ENCODE measurements at regions not wholly inside any gene's neighbourhood (a gene's known extent, or its start where the extent isn't known, plus 50 kb on each side); places are given as distances from the start of the nearest gene placed in this dataset.

DNA sequence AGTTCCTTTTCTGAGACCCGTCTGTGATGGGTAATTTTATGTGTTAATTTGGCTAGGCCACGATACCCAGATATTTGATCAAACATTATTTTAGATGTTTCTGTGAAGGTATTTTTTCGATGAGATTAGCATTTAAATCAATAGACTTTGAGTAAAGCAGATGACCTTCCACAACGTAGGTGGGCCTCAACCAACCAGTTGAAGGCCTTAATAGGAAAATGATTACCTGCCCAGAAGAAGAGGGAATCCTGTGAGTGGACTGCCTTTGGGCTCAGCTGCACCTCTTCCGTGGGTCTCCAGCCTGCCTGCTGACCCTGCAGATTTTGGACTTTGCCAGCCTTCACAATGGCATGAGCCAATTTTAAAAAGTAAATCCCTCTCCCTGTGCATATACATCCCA is 61.6 kb upstream of the WSB1 start:
- Histone ChIP-seq H3K27ac (no peak overlapping the region), H3K4me3 (no peak overlapping the region)
- TF ChIP-seq, protein P1, sequence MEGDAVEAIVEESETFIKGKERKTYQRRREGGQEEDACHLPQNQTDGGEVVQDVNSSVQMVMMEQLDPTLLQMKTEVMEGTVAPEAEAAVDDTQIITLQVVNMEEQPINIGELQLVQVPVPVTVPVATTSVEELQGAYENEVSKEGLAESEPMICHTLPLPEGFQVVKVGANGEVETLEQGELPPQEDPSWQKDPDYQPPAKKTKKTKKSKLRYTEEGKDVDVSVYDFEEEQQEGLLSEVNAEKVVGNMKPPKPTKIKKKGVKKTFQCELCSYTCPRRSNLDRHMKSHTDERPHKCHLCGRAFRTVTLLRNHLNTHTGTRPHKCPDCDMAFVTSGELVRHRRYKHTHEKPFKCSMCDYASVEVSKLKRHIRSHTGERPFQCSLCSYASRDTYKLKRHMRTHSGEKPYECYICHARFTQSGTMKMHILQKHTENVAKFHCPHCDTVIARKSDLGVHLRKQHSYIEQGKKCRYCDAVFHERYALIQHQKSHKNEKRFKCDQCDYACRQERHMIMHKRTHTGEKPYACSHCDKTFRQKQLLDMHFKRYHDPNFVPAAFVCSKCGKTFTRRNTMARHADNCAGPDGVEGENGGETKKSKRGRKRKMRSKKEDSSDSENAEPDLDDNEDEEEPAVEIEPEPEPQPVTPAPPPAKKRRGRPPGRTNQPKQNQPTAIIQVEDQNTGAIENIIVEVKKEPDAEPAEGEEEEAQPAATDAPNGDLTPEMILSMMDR (IDR thresholded peaks at IDR 0.05) = no peak
- DNase-seq (ENCODE audit: low spot score) = no peak

DNA sequence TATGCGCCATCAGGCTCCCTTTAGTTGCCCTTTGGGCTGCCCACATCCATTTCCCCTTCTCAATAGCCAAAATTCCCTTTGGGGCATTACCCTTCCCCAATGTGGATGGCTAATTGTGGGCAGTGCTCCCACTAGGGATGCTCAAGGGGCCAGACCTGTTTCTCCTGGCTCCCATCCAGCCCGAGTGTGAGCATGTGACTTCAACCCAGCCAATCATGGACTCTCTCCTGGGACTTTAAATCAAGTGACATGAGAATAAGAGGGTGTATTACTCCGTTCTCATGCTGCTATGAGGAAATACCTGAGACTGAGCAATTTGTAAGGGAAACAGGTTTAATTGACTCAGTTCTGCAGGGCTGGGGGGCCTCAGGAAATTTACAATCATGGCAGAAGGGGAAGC is 60.9 kb upstream of the WSB1 start:
- Histone ChIP-seq H3K27ac (no peak overlapping the region), H3K4me3 (no peak overlapping the region)
- TF ChIP-seq, protein P1 (IDR thresholded peaks at IDR 0.05) = no peak
- no peak for DNase-seq (ENCODE audit: low spot score)

DNA sequence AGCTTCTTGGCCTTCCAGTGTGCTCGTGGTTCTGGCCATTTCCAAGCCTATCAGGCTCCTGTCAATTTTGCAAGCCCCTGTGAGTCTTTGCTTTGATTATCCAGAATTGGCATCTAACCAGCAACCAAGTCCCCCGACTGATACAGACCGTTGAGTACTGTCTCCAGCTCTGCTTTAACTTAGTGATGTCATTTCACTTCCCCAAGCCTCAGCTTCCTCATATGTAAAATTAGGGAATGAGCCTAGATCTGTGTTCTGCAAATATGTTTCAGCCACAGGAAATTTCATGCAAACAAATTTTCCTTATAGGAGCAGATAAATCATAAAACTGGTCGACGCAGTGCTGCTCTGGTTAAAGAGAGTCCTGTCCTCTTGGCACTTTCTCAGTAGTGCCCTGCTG is 60.1 kb upstream of the WSB1 start:
- Histone ChIP-seq H3K4me3 (no peak overlapping the region), H3K27ac (no peak overlapping the region)
- TF ChIP-seq, protein P1 (IDR thresholded peaks at IDR 0.05) = no peak
- no peak for DNase-seq (ENCODE audit: low spot score)

DNA sequence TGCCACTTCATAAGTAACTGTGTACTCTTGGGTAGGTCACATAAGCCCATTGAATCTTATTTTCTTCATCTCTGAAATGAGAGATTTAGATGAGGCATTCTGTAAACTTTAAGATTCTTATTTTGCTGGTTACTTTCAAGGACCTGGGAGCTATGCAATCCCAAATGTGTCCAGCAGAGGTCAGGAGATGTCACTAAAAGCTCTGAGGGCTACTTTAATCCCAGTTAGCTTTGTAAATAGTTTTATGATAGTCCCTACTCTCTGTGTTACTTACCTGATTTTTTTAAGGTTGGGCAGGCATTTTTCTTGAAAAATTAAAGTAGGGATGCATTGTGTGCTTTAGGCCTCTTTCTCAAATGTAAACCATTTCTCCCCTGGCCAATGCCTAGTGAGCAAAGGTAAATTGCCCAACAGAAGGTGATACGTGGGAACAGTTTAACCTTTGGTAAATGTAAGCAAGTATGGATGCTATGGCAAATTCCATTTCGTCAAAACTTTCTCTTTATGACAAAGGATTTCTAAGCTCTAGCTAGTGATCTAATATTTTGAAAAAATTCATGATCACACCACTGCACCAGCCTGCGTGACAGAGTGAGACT is 57.1 kb upstream of the WSB1 start:
- DNase-seq (ENCODE audit: low spot score) = no peak
- TF ChIP-seq, protein P1 (IDR thresholded peaks at IDR 0.05) = peak; percentile 80
- no peak overlapping the region for H3K4me3 ChIP-seq
- H3K27ac ChIP-seq = no peak overlapping the region

DNA sequence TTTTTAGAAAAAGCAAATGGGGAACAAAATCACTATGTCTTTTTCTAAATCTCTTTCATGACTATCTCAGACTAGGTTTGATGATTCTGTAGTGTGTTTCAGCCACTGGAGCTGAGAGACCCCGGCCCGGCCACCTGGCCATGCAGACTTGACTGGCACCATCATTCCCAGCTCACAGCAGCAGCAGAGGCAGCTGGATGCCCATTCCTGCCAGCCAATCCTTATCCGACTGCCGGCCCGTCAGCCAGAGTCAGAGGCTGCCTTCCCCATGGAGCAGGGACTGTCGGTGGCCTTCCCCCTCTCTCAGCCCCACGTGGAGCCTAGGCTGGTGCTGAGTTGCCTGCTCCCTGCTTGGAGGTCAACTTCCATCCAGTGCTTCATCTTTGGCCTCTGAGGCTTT is 56.0 kb upstream of the WSB1 start:
- DNase-seq (ENCODE audit: low spot score) = no peak
- no peak overlapping the region for H3K27ac ChIP-seq
- TF ChIP-seq, protein P1 (IDR thresholded peaks at IDR 0.05) = no peak
- no peak overlapping the region for H3K4me3 ChIP-seq

DNA sequence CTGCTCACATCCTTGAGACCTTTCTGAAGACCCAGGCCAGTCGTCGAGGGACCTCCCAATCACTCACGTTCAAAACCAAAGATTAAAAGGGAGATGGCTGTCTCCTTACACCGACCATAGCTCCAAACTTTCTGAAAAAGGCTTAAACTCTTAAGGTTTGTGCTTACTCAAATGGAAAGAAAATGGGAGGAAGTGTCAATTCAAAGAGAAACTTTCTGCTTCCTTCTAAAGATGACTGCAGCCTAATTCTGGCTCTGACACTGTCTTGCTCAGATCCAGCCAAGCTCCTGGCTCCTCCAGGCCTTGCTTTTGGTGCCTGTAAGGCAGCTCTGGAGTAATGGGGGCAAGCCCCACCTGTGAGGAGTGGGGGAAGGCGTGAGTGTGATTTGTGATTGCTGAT is 54.9 kb upstream of the WSB1 start:
- no peak overlapping the region for H3K4me3 ChIP-seq
- TF ChIP-seq, protein P1 (IDR thresholded peaks at IDR 0.05) = no peak
- no peak for DNase-seq (ENCODE audit: low spot score)
- peak overlapping the region in 1 of 2 donors; percentile 54 for H3K27ac ChIP-seq

DNA sequence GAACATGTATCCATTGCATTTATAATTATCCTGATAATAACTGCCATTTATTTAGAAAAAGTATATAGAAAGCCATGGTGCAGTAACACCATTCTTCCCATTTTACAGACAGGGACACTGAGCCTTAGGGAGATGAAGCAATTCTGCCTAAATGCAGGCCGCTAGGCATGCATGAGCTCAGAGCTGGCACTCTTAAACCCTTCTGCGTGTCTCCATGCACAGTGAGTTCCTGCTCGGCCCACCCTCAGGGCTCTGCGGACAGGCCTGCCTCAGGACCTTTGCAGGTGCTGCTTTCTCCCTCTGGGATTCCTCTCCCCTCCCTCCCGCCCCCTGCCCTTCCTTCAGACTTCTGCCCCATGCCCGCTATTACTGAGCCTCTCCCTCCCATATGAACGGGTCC is 54.3 kb upstream of the WSB1 start:
- Histone ChIP-seq H3K27ac (peak overlapping the region in 1 of 2 donors; percentile 30), H3K4me3 (no peak overlapping the region)
- TF ChIP-seq, protein P1 (IDR thresholded peaks at IDR 0.05) = no peak
- no peak for DNase-seq (ENCODE audit: low spot score)
